ENCODE measurements at regions not wholly inside any gene's neighbourhood (a gene's known extent, or its start where the extent isn't known, plus 50 kb on each side); places are given as distances from the start of the nearest gene placed in this dataset.

GRCh38 chr3:68088636-68089035 lies 434.2 kb upstream of the SUCLG2 start:
- no peak for DNase-seq (ENCODE audit: low spot score)
- intact Hi-C loops (cut with DNase I) = no loop called here

GRCh38 chr3:68088216-68088615 lies 433.8 kb upstream of the SUCLG2 start:
- intact Hi-C loops (cut with DNase I) = no loop called here
- no peak for DNase-seq (ENCODE audit: low spot score)

GRCh38 chr3:68072062-68072461 lies 417.6 kb upstream of the SUCLG2 start:
- DNase-seq (ENCODE audit: low spot score) = no peak
- intact Hi-C loops (cut with DNase I) = no loop called here

GRCh38 chr3:68070186-68070585 lies 415.8 kb upstream of the SUCLG2 start:
- intact Hi-C loops (cut with DNase I) = no loop called here
- no peak for DNase-seq (ENCODE audit: low spot score)

GRCh38 chr3:68067314-68067713 lies 412.9 kb upstream of the SUCLG2 start:
- intact Hi-C loops (cut with DNase I) = no loop called here
- DNase-seq (ENCODE audit: low spot score) = no peak

GRCh38 chr3:68062926-68063325 lies 408.5 kb upstream of the SUCLG2 start:
- intact Hi-C loops (cut with DNase I) = no loop called here
- no peak for DNase-seq (ENCODE audit: low spot score)

- intact Hi-C loops (cut with DNase I) = no loop called here
- DNase-seq (ENCODE audit: low spot score) = no peak
Measured at GRCh38 chr3:68060910-68061309, 406.5 kb upstream of the SUCLG2 start.

GRCh38 chr3:68060191-68060590 lies 405.8 kb upstream of the SUCLG2 start:
- intact Hi-C loops (cut with DNase I) = no loop called here
- no peak for DNase-seq (ENCODE audit: low spot score)

GRCh38 chr3:68059628-68060152 lies 405.3 kb upstream of the SUCLG2 start:
- intact Hi-C loops (cut with DNase I) = no loop called here
- no peak for DNase-seq (ENCODE audit: low spot score)

- intact Hi-C loops (cut with DNase I) = no loop called here
- DNase-seq (ENCODE audit: low spot score) = no peak
Measured at GRCh38 chr3:68057637-68058320, 403.4 kb upstream of the SUCLG2 start.

GRCh38 chr3:68056556-68056955 lies 402.1 kb upstream of the SUCLG2 start:
- intact Hi-C loops (cut with DNase I) = no loop called here

GRCh38 chr3:68055215-68055614 lies 400.8 kb upstream of the SUCLG2 start:
- intact Hi-C loops (cut with DNase I) = no loop called here
- DNase-seq (ENCODE audit: low spot score) = no peak

More at GRCh38 chr3:68056556-68056955, 402.1 kb upstream of the SUCLG2 start:
- DNase-seq (ENCODE audit: low spot score) = no peak

GRCh38 chr3:68049776-68050175 lies 395.4 kb upstream of the SUCLG2 start:
- no peak for DNase-seq (ENCODE audit: low spot score)
- intact Hi-C loops (cut with DNase I) = no loop called here

- intact Hi-C loops (cut with DNase I) = no loop called here
Measured at GRCh38 chr3:68045976-68046375, 391.6 kb upstream of the SUCLG2 start.

GRCh38 chr3:68033867-68034266 lies 379.5 kb upstream of the SUCLG2 start:
- no peak for DNase-seq (ENCODE audit: low spot score)
- intact Hi-C loops (cut with DNase I) = no loop called here

More at GRCh38 chr3:68045976-68046375, 391.6 kb upstream of the SUCLG2 start:
- DNase-seq (ENCODE audit: low spot score) = no peak

GRCh38 chr3:68032209-68032608 lies 377.8 kb upstream of the SUCLG2 start:
- DNase-seq (ENCODE audit: low spot score) = no peak
- intact Hi-C loops (cut with DNase I) = no loop called here

GRCh38 chr3:68025189-68025588 lies 370.8 kb upstream of the SUCLG2 start:
- no peak for DNase-seq (ENCODE audit: low spot score)
- intact Hi-C loops (cut with DNase I) = no loop called here

- intact Hi-C loops (cut with DNase I) = no loop called here
Measured at GRCh38 chr3:68019876-68020275, 365.5 kb upstream of the SUCLG2 start.

GRCh38 chr3:68018275-68018674 lies 363.9 kb upstream of the SUCLG2 start:
- no peak for DNase-seq (ENCODE audit: low spot score)
- intact Hi-C loops (cut with DNase I) = no loop called here

More at GRCh38 chr3:68019876-68020275, 365.5 kb upstream of the SUCLG2 start:
- no peak for DNase-seq (ENCODE audit: low spot score)

- DNase-seq (ENCODE audit: low spot score) = no peak
- intact Hi-C loops (cut with DNase I) = no loop called here
Measured at GRCh38 chr3:68017069-68017468, 362.7 kb upstream of the SUCLG2 start.

- intact Hi-C loops (cut with DNase I) = no loop called here
- no peak for DNase-seq (ENCODE audit: low spot score)
Measured at GRCh38 chr3:68009900-68010299, 355.5 kb upstream of the SUCLG2 start.
